Esophagus squamous epithelium (tissue), 5 donors: ENCODE measurements at regions not wholly inside any gene's neighbourhood (a gene's known extent, or its start where the extent isn't known, plus 50 kb on each side); places are given as distances from the start of the nearest gene placed in this dataset.

ENCODE experiments used
- DNase-seq: peaks from one replicate; lab custom pipeline; 2025; lab: John Stamatoyannopoulos, UW
- H3K27ac ChIP-seq, 4 donors: fragments of 200-600 bp; sonication (generic); one replicate each; pipeline ENCODE4 v1.5.1; 2016 to 2019; ENCODE audit warnings: mild to moderate bottlenecking in 1 of 4
- H3K27me3 ChIP-seq, 4 donors: fragments of 200-600 bp; sonication (generic); 1 replicate in 3 of 4; 2 replicates in 1 of 4; pipeline versions ENCODE4 v1.5.1 to v1.6.0; 2017 to 2021; ENCODE audit warnings: antibody characterized with exemption in 1 of 4
- H3K36me3 ChIP-seq, 3 donors: fragments of 200-600 bp; sonication (generic); one replicate each; pipeline ENCODE4 v1.5.1; 2016 to 2019
- H3K4me1 ChIP-seq, 3 donors: fragments of 200-600 bp; sonication (generic); one replicate each; pipeline ENCODE4 v1.5.1; 2017 to 2019
- H3K4me3 ChIP-seq, 4 donors: fragments of 200-600 bp; sonication (generic); 1 replicate in 3 of 4; 2 replicates in 1 of 4; pipeline ENCODE4 v1.5.1; 2016 to 2019; ENCODE audit warnings: mild to moderate bottlenecking in 2 of 4, moderate library complexity in 1 of 4
- H3K9me3 ChIP-seq, 3 donors: fragments of 200-600 bp; sonication (generic); one replicate each; pipeline ENCODE4 v1.5.1; 2016 to 2019
- POLR2A ChIP-seq, 4 donors: fragments of 450-650 bp; IDR thresholded peaks; one replicate each; pipeline ENCODE4 v1.6.1; 2017; ENCODE audit warnings: antibody characterized with exemption in 4 of 4, mild to moderate bottlenecking in 4 of 4, moderate library complexity in 3 of 4
- WGBS, 2 donors: methylation state at CpG; one replicate each; pipeline ENCODE4 v1.1.5; 2018; 5-methylcytosine and 5-hydroxymethylcytosine counted together
- intact Hi-C: fragments of 100-400 bp; cut with DNase I; formaldehyde crosslinking; loops from one replicate; pipeline ENCODE4 v1.15.0; 2022
- TF ChIP-seq, protein P1 (sequence below), 6 experiments: fragments of 450-650 bp in 4 of 6; fragments of 200-600 bp in 2 of 6; sonication (generic) in 2 of 6; IDR thresholded peaks; one replicate each; pipeline ENCODE4 v1.5.1; 2016 to 2019; ENCODE audit warnings: antibody characterized with exemption in 6 of 6, mild to moderate bottlenecking in 4 of 6, moderate library complexity in 4 of 6
- donor health status: DM: yes; HTN: yes; CAD: no.

DNA sequence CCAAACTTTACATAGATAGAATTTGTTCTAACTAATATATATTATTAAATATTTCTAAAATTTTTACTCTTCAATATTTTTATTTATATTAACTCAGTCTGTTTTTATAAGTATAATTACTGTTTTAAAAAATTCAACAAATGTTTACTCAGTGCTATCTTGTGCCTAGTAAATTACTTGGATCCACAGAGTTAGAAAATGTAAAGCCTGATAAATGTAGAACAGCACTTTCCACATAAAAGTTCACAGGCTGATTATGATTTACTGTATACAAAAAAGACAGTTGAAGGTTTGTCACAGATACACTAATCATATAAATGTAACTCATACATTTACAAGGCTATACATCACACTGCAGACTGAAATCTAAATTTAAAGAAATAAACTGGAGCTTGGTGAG, 170.0 kb downstream of the FOXG1 start:
- no peak overlapping the region for H3K4me3 ChIP-seq
- no peaks in the 10 kb centered on the region for H3K4me1 ChIP-seq
- H3K36me3 ChIP-seq = no peaks in the 10 kb centered on the region
- intact Hi-C loops = no loop called here
- DNase-seq = no peak
- no peak overlapping the region for H3K27ac ChIP-seq
- no peaks in the 10 kb centered on the region for H3K27me3 ChIP-seq
- peaks cover 0 to 13% (median 0%) of the 10 kb centered on the region in 3 donors for H3K9me3 ChIP-seq
- TF ChIP-seq, protein P1, sequence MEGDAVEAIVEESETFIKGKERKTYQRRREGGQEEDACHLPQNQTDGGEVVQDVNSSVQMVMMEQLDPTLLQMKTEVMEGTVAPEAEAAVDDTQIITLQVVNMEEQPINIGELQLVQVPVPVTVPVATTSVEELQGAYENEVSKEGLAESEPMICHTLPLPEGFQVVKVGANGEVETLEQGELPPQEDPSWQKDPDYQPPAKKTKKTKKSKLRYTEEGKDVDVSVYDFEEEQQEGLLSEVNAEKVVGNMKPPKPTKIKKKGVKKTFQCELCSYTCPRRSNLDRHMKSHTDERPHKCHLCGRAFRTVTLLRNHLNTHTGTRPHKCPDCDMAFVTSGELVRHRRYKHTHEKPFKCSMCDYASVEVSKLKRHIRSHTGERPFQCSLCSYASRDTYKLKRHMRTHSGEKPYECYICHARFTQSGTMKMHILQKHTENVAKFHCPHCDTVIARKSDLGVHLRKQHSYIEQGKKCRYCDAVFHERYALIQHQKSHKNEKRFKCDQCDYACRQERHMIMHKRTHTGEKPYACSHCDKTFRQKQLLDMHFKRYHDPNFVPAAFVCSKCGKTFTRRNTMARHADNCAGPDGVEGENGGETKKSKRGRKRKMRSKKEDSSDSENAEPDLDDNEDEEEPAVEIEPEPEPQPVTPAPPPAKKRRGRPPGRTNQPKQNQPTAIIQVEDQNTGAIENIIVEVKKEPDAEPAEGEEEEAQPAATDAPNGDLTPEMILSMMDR (IDR thresholded peaks at IDR 0.05) = no peak
- TF ChIP-seq POLR2A (IDR thresholded peaks at IDR 0.05) = no peak

DNA sequence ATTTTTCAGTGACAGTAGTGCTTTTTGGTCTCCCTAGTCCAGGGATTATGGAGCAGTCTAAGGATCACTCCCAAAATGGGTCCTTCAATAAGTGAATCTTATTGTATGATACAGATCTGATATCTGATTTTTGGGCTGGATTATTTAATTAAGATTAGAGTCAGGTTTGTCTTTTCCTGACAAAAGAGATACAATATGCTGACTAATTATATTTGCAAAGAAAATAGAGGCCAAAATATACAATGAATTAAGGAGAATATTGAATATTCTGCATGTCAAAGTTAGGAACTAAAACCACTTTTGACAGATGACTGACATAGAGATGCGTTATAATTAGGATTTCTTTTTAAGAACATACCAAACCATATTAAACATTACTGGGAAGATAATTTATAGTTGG, 175.2 kb downstream of the FOXG1 start:
- TF ChIP-seq POLR2A (IDR thresholded peaks at IDR 0.05) = no peak
- TF ChIP-seq, protein P1 (IDR thresholded peaks at IDR 0.05) = no peak
- Histone ChIP-seq H3K4me3 (no peak overlapping the region), H3K27me3 (no peaks in the 10 kb centered on the region), H3K27ac (no peak overlapping the region), H3K4me1 (no peaks in the 10 kb centered on the region), H3K9me3 (peaks cover 0 to 13% (median 0%) of the 10 kb centered on the region in 3 donors), H3K36me3 (no peaks in the 10 kb centered on the region)
- WGBS, 2 donors = 90 to 92% methylated on average over 1 of the region's 1 CpG
- intact Hi-C loops = no loop called here
- no peak for DNase-seq

DNA sequence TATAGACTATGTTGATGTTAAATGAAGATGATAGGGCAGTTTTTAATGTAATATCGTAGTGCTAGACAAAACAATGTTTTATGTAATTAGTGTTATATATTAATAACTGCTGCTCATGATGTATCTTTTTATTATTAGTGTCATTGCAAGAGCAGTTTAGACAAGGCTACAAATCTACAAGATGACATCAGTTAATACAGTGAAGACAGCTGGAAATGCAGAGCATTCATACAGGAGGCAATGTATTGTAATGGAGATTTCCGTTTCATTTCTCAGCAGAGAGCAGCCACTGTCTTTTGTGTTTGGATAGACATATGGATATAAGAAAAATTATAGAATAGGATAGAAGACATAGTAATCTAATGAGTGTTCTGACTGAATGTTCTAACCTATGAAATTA, 178.0 kb downstream of the FOXG1 start:
- Histone ChIP-seq H3K4me1 (no peaks in the 10 kb centered on the region), H3K27ac (no peak overlapping the region), H3K9me3 (peaks cover 0 to 13% (median 0%) of the 10 kb centered on the region in 3 donors), H3K4me3 (no peak overlapping the region), H3K27me3 (no peaks in the 10 kb centered on the region), H3K36me3 (no peaks in the 10 kb centered on the region)
- no peak for DNase-seq
- intact Hi-C loops = no loop called here
- WGBS, 2 donors = 61 to 66% methylated on average over 2 of the region's 2 CpGs
- no peak for TF ChIP-seq POLR2A (IDR thresholded peaks at IDR 0.05)
- TF ChIP-seq, protein P1 (IDR thresholded peaks at IDR 0.05) = no peak

DNA sequence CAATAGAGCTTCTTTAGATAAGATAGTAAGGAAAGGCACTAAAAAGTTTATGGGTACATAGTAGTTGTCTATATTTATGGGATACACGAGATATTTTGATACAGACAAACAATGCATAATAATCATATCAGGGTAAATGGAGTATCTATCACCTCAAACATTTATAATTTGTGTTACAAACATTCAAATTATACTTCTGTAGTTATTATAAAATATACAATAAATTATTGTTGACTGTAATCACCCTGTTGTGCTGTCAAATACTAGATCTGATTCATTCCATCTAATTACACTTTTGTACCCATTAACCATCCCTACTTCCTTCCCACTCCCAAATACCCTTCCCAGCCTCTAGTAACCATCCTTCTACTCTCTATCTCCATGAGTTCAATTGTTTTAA, 179.7 kb downstream of the FOXG1 start:
- TF ChIP-seq, protein P1 (IDR thresholded peaks at IDR 0.05) = no peak
- H3K36me3 ChIP-seq = no peaks in the 10 kb centered on the region
- intact Hi-C loops = no loop called here
- peaks cover 0 to 2% (median 0%) of the 10 kb centered on the region in 3 donors for H3K9me3 ChIP-seq
- H3K27me3 ChIP-seq = no peaks in the 10 kb centered on the region
- no peak overlapping the region for H3K4me3 ChIP-seq
- H3K27ac ChIP-seq = no peak overlapping the region
- DNase-seq = no peak
- no peaks in the 10 kb centered on the region for H3K4me1 ChIP-seq
- WGBS, 2 donors = 46 to 56% methylated on average over 1 of the region's 1 CpG

DNA sequence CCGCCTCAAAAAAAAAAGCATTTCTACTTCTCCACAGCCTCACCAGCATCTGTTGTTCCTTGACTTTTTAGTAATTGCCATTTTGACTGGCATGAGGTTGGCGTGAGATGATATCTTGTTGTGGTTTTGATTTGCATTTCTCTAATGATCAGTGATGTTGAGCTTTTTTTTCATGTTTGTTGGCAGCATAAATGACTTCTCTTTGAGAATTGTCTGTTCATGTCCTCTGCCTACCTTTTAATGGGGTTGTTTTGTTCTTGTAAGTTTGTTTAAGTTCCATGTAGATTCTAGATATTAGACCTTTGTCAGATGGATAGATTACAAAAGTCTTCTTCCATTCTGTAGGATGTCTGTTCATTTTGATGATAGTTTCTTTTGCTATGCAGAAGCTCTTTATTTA, 182.9 kb downstream of the FOXG1 start:
- H3K9me3 ChIP-seq = no peaks in the 10 kb centered on the region
- H3K4me3 ChIP-seq = no peak overlapping the region
- H3K27ac ChIP-seq = no peak overlapping the region
- H3K4me1 ChIP-seq = no peaks in the 10 kb centered on the region
- DNase-seq = no peak
- intact Hi-C loops = no loop called here
- no peaks in the 10 kb centered on the region for H3K27me3 ChIP-seq
- WGBS, 2 donors = 92 to 97% methylated on average over 2 of the region's 2 CpGs
- no peaks in the 10 kb centered on the region for H3K36me3 ChIP-seq
- TF ChIP-seq POLR2A (IDR thresholded peaks at IDR 0.05) = no peak
- TF ChIP-seq, protein P1 (IDR thresholded peaks at IDR 0.05) = no peak
